NCI-H128 (cell line): ENCODE measurements at regions not wholly inside any gene's neighbourhood (a gene's known extent, or its start where the extent isn't known, plus 50 kb on each side); places are given as distances from the start of the nearest gene placed in this dataset.

ENCODE experiments used
- DNase-seq: peaks from one replicate; lab custom pipeline; 2025; ENCODE audit not compliant: unreplicated experiment; lab: John Stamatoyannopoulos, UW

DNA sequence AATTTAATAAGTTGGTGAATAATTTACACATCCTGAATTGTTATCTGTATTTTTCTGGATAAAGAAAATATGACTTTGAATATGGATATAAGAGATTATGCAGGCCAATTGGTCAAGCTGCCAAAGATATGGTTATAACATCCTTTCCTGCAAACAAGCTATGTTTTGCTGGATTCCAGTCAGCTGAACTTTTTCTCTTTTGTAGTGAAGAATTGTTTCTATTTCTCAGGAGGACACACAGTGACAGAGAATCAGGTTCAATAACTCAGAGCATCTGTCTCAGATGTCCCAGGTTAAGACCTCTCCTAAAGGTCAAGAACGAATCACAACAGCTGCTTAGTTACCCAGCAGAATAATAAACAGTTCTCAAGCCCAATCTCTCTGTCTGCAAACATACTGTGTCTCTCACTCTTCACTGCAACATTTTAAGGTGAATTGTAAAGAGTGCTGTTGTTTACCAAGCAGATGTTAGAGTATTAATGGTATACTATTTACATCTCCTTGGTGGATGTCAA lies 189.5 kb upstream of the ANKRD50 start:
- no peak for DNase-seq

DNA sequence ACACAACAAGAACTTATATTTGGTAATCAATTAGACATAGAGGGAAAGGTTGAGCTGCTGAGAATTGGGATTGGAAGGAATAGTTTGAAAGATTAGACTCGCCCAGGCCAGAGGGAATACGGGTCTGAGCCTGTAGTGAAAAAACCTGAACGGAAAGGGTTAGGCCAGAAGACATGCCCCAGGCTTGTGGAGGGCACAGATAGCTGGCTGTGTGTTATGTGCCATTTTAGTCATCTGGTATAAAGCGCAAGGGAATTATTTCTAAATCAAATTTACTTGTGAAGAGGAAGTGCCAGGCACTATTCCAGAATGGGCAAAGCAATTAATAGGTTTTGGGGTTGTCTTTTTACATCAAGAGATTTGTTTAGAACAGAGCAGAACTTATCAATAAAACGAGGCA lies 187.5 kb upstream of the ANKRD50 start:
- DNase-seq = no peak

DNA sequence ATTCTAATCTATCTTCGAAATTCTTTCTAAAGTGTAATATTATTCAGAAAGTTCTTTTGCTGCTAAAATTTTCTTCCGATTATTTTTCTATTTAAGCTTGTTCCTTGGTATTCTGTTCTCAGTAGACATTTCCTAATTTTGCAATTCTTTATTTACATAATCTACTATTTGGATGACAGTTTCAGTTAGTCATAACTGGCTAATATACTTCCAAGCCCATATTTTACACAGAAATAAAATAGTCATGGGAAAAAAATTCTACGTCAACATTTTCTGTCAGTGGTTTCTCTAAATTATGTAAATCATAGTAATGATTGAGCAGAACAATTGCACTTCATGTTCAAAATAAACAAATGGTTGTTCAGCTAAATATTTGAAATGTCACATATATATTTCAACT lies 178.0 kb upstream of the ANKRD50 start:
- DNase-seq = no peak

DNA sequence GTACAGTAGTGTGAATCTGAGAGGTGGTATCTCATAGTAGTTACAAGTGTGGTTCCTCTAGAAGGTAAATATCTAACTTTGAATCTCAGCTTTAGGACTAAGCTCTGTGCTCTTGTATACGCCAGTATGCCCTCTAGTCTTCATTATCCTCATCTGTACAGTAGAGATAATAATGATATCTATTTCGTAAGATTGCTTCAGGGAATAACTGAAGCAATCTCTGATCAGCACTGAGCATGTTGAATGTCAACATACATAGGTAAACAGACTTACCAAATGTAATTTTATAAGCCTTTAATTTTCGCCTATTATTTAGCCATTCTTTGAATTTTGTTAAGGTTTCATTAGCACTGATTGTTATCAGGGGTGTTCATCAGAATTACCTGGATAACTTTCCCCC lies 175.2 kb upstream of the ANKRD50 start:
- no peak for DNase-seq

DNA sequence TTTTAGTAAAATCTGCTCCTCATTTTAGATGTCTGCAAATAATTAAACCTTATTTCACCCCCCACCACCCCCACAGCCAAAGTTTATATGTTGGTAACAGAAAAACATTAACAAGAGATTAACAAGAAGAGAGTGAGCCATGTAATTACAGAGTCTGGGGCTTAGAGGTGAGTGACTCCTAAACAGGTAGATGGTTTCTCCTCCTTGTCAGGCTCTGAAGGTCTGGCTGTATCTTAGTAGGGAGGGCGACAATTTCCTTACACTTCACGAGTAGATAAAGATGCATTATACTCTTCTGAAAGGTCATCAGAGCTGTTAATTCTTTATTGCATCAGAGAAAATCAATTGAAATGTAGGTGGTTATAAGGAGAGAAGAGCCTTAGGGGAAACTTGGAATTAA lies 171.8 kb upstream of the ANKRD50 start:
- DNase-seq = no peak

DNA sequence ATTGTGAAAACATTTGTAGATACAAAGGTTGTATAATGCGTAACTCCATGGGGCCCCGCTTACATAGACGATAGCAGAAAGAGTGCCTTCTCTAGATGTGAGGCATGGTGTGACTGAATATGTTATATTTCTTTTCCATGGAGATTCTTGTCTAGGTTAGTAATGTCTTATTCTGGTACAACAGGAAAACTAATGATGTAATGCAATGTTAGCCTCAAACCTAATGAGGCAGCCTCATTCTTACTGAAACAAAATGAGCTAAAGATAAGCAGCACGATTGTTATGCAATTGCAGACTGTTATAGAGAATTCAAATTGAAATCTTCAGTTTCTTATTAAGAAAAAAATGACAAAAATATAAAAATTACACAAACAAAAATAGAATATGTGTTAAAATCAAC lies 171.1 kb upstream of the ANKRD50 start:
- no peak for DNase-seq

DNA sequence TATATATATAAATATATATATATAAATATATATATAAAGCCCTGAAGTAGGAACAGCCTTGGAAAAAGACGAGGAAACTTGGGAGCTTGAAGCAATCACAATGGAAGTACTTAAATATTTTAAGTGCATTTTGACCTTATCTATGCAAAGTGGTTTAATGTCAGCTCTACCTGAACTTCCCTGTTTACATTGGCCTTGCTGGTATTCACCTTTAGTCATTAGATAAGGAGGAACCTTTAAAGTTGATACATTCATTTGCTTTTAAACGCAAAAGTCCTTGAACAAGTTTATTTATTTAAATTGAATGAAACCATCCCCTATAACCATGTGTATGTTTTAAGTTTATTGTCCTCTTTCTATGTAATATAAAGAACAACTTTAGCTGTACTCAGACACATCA lies 166.7 kb upstream of the ANKRD50 start:
- DNase-seq = no peak

DNA sequence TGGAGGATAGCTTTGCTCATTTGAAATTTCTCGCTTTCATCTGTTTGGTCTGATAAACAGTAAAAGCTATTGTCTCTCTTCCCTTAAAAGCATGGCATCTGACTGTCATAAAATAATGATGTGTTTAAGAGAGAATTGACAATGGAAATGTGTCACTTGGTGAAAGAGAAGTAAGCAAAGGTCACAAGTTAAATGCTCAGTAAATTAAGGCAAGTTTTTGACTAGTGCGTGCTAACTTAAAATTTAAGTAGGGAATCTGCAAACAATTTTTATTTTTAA lies 161.6 kb upstream of the ANKRD50 start:
- no peak for DNase-seq

DNA sequence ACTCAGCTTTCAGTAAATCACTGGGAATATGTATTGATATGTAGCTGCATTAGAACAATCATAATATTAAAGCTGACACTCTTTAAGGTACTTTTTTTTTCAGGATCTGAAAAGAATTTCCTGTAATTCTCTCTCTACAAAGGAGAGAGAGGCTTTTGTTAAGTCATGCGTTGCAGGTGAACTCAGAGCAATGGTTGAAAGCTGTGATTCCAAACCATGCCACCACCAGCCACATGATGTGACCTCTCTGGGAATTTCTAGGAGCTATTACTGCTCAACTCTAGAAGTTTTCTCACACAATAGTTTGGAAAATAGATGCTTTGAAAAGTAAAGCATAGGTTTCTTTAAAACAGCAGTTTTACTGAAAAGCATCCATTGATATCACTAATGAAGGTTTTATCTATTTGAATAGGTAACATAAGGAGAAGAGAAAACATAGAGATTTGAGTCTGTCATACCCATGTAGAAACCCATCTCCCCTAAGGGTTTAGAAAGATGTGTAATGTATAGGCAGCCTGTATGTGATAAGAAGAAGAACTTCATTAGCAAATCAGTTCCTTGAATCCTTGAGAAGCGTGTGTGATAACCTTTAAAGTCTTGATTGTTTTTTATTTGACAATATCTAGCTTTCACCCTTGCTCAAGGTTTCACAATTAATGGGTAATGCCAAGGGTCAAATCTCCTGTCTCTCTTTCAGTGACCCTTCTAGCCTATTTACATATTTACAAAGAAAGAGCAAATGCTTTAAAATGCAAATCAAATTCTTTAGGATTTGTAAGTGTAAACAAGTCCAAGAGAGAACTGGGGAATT lies 161.0 kb upstream of the ANKRD50 start:
- no peak for DNase-seq

DNA sequence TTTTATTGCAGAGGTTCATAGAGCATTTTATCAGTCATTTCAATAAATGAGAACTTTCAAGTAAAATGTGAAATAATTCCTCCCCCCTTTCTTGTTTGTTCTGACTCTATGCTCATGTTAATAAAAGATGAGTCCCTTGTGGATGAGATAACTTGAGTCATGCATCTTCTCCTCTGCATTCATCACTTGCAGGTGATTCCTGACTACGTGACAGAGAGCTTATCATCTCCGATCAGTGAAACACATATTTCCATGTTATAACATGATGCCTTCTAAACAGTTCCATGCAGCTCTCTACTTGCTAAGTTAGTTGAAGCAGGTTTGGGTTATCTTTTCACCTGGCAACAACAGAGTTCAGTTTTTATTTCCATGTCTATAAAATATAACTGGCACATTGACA lies 160.1 kb upstream of the ANKRD50 start:
- no peak for DNase-seq

DNA sequence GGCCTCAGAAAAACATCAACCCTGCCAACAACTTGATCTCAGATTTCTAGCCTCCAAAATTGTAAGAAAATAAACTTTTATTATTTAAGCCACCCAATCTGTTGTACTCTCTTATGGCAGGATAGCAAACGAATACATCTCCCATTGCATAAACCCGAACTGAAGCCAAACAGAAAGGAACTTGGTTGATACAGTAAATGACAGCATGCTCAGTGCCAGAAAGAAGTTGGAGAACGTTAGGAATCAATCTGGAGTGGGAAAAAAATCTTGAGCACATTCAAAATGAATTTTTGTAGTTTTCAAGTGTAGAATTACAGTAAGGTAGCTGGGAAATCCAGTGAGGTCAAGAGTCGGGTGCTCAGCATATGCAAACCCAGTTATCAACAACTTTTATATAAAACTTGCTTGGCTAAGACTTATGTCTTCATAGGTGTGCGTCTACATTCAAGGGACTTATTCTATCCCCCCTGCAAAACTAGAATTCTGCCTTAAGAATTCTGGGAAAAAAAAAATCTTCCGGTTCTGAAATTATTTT lies 157.5 kb upstream of the ANKRD50 start:
- no peak for DNase-seq

DNA sequence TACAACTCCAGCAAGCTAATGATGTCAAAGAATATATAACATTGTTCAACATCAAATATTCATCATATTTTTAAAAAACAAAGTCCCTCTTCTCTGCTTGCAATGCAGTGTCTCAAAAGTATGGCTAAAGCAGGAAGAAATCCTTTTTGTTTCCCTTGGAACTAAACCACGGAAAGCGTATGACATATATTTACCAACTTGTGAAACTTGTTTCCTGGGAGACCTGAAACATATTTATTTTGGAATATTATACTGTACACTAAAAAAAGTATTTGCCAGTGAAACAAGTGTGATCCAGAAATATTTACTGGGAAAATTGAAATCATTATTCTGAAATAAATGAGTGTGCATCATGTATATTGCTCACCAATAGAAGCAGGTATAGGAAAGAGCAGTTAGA lies 156.0 kb upstream of the ANKRD50 start:
- no peak for DNase-seq

DNA sequence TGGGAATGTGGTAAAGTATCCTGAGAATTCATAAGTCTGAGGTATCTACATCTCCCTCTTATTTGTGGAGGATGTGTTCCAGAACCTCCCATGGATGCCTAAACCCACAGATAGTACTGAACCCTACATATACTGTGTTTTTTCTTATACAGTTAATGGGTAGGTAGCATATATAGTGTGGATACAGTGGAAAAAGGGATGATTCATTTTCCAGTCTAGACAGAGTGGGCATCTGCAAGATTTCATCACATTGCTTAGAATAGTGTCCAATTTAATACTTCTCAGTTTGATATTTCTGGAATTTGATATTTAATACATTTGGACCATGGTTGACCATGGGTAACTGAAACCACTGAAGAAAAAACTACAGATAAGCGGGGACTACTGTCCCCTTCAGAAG lies 155.0 kb upstream of the ANKRD50 start:
- no peak for DNase-seq

DNA sequence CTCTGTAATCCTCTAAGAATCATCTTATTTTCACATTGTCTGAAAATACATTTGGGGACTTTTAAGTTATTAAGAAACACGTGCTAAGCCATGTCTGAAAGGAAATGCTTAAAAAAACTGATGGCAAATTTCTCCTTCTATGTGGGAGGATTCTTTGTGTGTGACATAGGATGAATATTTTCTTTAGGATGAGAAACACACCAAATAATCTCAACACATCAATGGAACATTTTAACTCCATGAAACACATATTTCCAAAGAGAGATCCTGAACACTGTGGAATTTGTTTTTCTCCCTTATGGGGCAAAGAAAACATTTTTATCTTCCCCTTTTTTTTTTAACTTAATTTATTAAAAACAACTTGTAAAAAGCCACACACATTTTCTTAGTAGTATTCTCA lies 153.8 kb upstream of the ANKRD50 start:
- DNase-seq = no peak

DNA sequence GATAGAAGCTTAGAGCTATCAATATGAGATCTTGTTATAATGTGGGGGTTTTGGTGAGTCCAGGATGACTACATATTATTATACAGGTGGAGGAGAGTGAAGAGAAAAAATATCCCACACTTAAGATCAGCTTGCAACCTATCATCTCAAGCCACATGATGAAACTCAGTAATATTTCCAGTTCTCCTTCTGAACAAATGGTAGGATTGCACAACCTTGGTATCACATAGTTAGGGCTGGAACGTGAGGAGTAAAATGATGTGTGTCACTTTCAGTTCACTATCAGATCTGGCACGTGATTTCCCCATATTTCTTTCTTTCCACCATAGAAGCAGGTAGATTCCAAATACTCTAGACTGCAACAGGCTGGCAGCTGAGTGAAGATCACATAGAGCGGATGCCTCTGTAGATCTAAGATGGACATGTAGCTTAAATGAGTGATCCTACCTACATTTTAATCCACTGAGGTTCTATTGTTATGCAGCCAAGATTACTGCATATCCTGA lies 150.6 kb upstream of the ANKRD50 start:
- DNase-seq = no peak

DNA sequence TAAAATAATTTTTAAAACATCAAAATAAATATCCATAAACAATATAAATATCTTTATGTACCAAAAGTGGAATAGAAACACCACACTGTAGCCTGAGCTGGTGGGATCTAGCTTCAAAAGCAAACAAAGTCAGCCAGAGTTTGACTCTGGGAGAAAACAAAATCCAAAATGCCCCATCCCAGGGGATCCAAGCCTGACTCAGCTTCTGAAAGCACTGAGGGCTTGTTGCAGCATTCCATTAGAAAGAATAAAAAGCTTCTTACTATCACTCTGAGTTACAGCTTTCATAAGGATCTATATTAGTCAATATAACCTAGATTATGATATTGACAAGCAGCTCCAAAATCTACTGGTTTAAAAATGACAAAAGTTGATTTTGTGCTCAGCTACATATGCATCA lies 149.7 kb upstream of the ANKRD50 start:
- no peak for DNase-seq

DNA sequence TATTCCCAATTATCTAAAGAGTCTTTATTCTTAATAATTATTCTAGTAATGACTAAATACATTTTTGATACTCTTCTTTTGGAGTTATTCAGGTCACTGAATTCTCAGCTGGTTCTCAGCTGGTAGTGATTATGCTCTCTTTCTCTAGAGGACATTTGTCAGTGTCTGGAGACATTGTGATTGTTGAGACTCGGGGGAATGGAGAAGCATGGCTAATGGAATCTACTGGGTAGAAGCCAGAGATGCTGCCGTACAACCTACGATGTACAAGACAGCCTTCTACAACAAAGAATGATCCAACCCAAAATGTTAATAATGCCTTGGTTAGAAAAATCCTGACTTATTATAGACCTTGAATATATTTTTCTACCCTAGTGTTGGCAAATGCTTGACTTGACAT lies 149.2 kb upstream of the ANKRD50 start:
- no peak for DNase-seq

DNA sequence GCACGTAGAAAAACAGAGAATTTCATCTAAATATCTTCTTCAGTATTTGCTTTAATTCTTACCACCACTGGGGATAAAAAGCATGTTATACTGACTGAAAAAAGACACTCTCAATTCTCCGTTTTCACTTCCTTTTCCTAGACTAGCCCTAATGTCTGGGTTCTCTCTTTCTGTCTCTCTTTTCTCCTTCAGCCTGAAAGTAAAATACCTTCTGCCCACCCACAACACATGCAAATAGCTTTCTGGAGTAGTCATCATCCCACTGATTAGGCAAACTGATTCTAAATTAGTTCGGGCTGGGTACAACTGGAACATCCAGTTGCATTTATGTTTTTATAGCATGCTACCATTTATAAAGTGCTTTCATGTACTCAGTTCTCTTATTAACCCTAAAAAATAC lies 142.4 kb upstream of the ANKRD50 start:
- no peak for DNase-seq

DNA sequence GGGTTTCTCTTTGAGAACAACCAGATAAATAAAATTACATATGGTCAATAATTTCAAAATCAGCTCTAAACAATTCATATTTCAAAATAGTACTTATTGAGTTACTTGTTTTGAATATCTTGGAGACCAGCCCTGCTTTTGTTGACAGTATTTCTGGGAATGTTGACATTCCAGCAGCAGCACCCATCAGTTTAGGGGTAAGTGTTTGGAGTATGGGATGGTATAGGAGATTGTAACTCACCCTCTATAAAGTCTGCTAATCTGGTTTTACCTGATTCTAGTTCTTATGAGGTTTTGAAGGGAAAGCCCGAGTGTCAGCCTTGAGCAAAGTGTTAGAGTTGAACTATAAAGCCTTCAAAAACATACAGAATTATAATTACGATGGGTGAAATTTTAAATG lies 139.2 kb upstream of the ANKRD50 start:
- no peak for DNase-seq

DNA sequence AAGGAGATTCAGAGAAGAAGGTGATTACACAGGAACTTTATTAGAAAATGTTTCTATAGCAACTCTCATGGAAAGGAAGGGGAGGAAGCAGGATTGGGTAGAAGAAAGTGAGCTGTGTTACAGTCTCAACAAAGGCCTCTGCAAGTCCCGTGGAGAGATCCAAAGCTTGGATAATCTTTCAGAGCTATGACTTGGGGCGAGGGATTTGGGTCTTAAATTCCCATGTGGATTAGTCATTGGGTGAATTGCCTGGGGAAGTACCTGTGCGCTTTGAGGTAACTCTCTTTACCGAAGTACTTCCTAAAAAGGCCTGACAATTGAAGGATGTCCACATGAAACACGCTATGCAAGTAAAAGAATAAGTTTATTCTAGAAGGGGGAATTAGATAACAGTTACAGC lies 133.8 kb upstream of the ANKRD50 start:
- no peak for DNase-seq

DNA sequence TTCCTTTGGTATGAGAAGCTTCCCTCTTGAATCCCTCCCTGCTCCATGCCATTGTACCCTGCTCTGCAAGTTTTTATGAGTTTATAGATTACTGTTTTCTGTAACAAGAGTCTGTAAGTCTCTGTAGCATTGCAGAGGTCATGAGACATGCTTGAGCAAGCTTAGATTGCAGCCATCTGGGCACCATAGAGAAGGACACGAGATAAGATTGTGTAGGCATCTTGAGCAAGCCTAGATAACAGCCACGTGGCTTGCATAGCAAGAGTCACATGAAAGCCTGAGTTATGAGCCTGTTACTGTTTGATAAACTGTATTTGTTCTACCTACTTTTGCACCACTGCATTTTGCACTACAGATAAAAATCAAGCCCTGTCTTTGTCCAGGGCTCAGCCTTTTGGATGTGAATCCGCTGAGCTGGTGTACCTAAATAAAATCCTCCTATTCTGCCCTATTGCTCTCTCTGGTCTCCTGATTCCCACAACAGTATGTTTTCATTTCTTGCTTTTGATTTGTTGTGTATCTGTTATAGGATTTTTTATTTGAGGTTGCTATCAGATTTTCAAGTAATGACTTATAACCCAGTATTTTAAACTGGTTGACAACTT lies 127.4 kb upstream of the ANKRD50 start:
- no peak for DNase-seq

DNA sequence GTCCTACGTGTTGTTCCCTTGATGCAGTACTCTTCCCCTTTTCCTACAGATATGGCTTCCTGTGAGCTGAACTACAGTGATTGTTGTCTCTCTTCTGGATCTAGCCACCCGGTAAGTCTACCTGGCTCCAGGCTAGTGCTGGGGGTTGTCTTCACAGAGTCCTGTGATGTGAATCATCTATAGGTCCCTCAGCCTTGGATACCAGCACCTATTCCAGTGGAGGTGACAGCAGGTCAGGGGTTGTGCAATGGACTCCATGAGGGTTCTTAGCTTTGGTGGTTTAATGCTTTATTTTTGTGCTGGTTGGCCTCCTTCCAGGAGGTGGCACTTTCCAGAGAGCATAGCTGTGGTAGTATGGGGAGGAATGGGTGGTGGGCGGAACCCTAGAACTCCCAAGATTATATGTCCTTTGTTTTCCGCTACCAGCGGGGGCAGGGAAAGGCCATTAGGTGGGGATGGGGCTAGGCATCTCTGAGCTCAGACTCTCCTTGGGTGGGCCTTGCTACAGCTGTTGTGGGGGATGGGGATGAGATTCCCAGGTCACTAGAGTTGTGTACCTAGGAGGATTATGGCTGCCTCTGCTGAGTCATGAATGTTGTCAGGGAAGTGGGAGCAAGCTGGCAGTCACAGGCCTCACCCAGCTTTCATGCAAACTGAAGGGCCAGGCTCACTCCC lies 121.4 kb upstream of the ANKRD50 start:
- no peak for DNase-seq
